Hepatocyte (in vitro differentiated cells): ENCODE measurements at regions not wholly inside any gene's neighbourhood (a gene's known extent, or its start where the extent isn't known, plus 50 kb on each side); places are given as distances from the start of the nearest gene placed in this dataset.

ENCODE experiments used
- DNase-seq: peaks from one replicate; pipeline ENCODE4 v3.0.0-alpha.2; 2016; ENCODE audit warnings: low spot score
- H2AFZ ChIP-seq: fragments of 200-600 bp; sonication (generic); 2 replicates; pipeline ENCODE4 v1.6.0; 2016; ENCODE audit warnings: antibody characterized with exemption, mild to moderate bottlenecking
- H3K27ac ChIP-seq: fragments of 200-600 bp; sonication (generic); 2 replicates; pipeline ENCODE4 v1.5.1; 2016; ENCODE audit warnings: mild to moderate bottlenecking
- H3K27me3 ChIP-seq: fragments of 200-600 bp; sonication (generic); 2 replicates; pipeline ENCODE4 v1.6.1; 2016
- H3K36me3 ChIP-seq: fragments of 200-600 bp; sonication (generic); replicated peaks from 2 replicates; pipeline ENCODE4 v1.5.1; 2016; ENCODE audit warnings: low read depth; ENCODE audit not compliant: insufficient read depth
- H3K4me1 ChIP-seq: fragments of 200-600 bp; sonication (generic); 2 replicates; pipeline ENCODE4 v1.5.1; 2016; ENCODE audit warnings: mild to moderate bottlenecking, moderate library complexity; ENCODE audit not compliant: insufficient read depth
- H3K4me2 ChIP-seq: fragments of 200-600 bp; sonication (generic); 2 replicates; pipeline ENCODE4 v1.6.0; 2016
- H3K4me3 ChIP-seq: fragments of 200-600 bp; sonication (generic); 2 replicates; pipeline ENCODE4 v1.5.1; 2016; ENCODE audit warnings: mild to moderate bottlenecking
- H3K79me2 ChIP-seq: fragments of 200-600 bp; sonication (generic); 2 replicates; pipeline ENCODE4 v1.6.0; 2017; ENCODE audit warnings: mild to moderate bottlenecking
- H3K9me2 ChIP-seq: fragments of 200-600 bp; sonication (generic); replicated peaks from 2 replicates; pipeline ENCODE4 v1.6.0; 2017; ENCODE audit warnings: mild to moderate bottlenecking; ENCODE audit not compliant: insufficient read depth
- H3K9me3 ChIP-seq: fragments of 200-600 bp; sonication (generic); 2 replicates; pipeline ENCODE4 v1.5.1; 2016; ENCODE audit warnings: low read depth, mild to moderate bottlenecking
- H4K20me1 ChIP-seq: fragments of 200-600 bp; sonication (generic); 2 replicates; pipeline ENCODE4 v1.6.0; 2016; ENCODE audit warnings: mild to moderate bottlenecking; ENCODE audit not compliant: insufficient read depth, poor library complexity, severe bottlenecking
- CTCF ChIP-seq: fragments of 200-600 bp; sonication (generic); IDR thresholded peaks from 2 replicates; pipeline ENCODE4 v1.5.1; 2016; ENCODE audit warnings: antibody characterized with exemption, mild to moderate bottlenecking; ENCODE audit not compliant: poor library complexity
- EZH2 ChIP-seq: fragments of 200-600 bp; sonication (generic); IDR thresholded peaks from 2 replicates; pipeline ENCODE4 v1.6.1; 2016; ENCODE audit warnings: antibody characterized with exemption, mild to moderate bottlenecking, borderline replicate concordance
- EZH2phosphoT487 ChIP-seq: fragments of 200-600 bp; sonication (generic); IDR thresholded peaks from one replicate; pipeline ENCODE4 v1.6.1; 2018; ENCODE audit warnings: antibody characterized with exemption, mild to moderate bottlenecking, low read depth, moderate library complexity; ENCODE audit not compliant: unreplicated experiment, severe bottlenecking
- WGBS: methylation state at CpG from one replicate; pipeline ENCODE4 v1.1.6; 2016; ENCODE audit warnings: low lambda C conversion rate; ENCODE audit errors: missing lambda C conversion rate; 5-methylcytosine and 5-hydroxymethylcytosine counted together

- no peaks in the 10 kb centered on the region for H3K27me3 ChIP-seq
- no peak for TF ChIP-seq EZH2
- TF ChIP-seq EZH2phosphoT487: no peak
- TF ChIP-seq CTCF: no peak
- DNase-seq: no peak
- H3K36me3 ChIP-seq: no peaks in the 10 kb centered on the region
- H3K9me2 ChIP-seq: no peaks in the 10 kb centered on the region
- no peak overlapping the region for H3K27ac ChIP-seq
- 81% methylated on average over 3 of the region's 3 CpGs for WGBS
- H4K20me1 ChIP-seq: no peaks in the 10 kb centered on the region
- no peak overlapping the region for H3K4me3 ChIP-seq
- H3K79me2 ChIP-seq: no peaks in the 10 kb centered on the region
- H3K9me3 ChIP-seq: no peaks in the 10 kb centered on the region
- no peaks in the 10 kb centered on the region for H3K4me1 ChIP-seq
- no peak overlapping the region for H3K4me2 ChIP-seq
- no peak overlapping the region for H2AFZ ChIP-seq
Measured at GRCh38 chr9:109718861-109719260, 61.1 kb upstream of the PALM2AKAP2 start.

- H3K4me3 ChIP-seq: no peak overlapping the region
- no peak overlapping the region for H2AFZ ChIP-seq
- H3K4me1 ChIP-seq: no peaks in the 10 kb centered on the region
- H4K20me1 ChIP-seq: no peaks in the 10 kb centered on the region
- 63% methylated on average over 2 of the region's 2 CpGs for WGBS
- H3K4me2 ChIP-seq: no peak overlapping the region
- H3K27ac ChIP-seq: no peak overlapping the region
- TF ChIP-seq EZH2 (no peak), EZH2phosphoT487 (no peak), CTCF (no peak)
- no peaks in the 10 kb centered on the region for H3K36me3 ChIP-seq
- DNase-seq: no peak
- H3K79me2 ChIP-seq: no peaks in the 10 kb centered on the region
- no peaks in the 10 kb centered on the region for H3K9me2 ChIP-seq
- no peaks in the 10 kb centered on the region for H3K27me3 ChIP-seq
- H3K9me3 ChIP-seq: no peaks in the 10 kb centered on the region
Measured at GRCh38 chr9:109721001-109721400, 59.0 kb upstream of the PALM2AKAP2 start.

GRCh38 chr9:109722007-109722406 lies 58.0 kb upstream of the PALM2AKAP2 start:
- Histone ChIP-seq H3K4me3 (no peak overlapping the region), H4K20me1 (no peaks in the 10 kb centered on the region), H3K27ac (no peak overlapping the region), H3K9me3 (no peaks in the 10 kb centered on the region), H3K4me1 (no peaks in the 10 kb centered on the region), H3K36me3 (no peaks in the 10 kb centered on the region), H3K79me2 (no peaks in the 10 kb centered on the region), H2AFZ (no peak overlapping the region), H3K4me2 (no peak overlapping the region), H3K27me3 (no peaks in the 10 kb centered on the region), H3K9me2 (no peaks in the 10 kb centered on the region)
- no peak for DNase-seq
- 95% methylated on average over 1 of the region's 1 CpG for WGBS
- TF ChIP-seq EZH2phosphoT487 (no peak), EZH2 (no peak), CTCF (no peak)

DNA sequence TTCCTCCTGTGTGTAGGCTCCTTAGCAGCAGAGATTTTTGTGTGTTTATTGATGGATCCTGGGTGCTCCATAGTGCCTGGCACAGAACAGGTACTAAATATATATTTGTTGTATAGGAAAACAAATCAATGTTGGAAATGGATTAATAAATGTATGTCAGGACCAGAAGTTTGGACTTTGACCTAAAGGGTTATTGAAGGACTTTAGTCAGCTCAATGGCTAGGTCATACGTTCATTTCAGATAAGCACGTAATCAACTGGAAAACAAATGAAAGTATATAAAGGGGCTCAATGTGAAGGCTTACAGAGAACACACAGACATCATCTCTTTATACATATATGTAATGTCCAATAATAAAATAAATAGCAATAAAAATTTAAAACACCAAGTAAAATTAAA lies 56.2 kb upstream of the PALM2AKAP2 start:
- Histone ChIP-seq H3K36me3 (no peaks in the 10 kb centered on the region), H3K9me3 (no peaks in the 10 kb centered on the region), H3K4me2 (no peak overlapping the region), H3K4me1 (no peaks in the 10 kb centered on the region), H3K79me2 (no peaks in the 10 kb centered on the region), H3K27me3 (no peaks in the 10 kb centered on the region), H3K4me3 (no peak overlapping the region), H3K9me2 (no peaks in the 10 kb centered on the region), H3K27ac (no peak overlapping the region), H4K20me1 (no peaks in the 10 kb centered on the region), H2AFZ (no peak overlapping the region)
- TF ChIP-seq EZH2phosphoT487: no peak
- TF ChIP-seq EZH2: no peak
- TF ChIP-seq CTCF: no peak
- DNase-seq: no peak
- 63% methylated on average over 2 of the region's 2 CpGs for WGBS
